OCI-LY1 (cell line): ENCODE measurements at regions not wholly inside any gene's neighbourhood (a gene's known extent, or its start where the extent isn't known, plus 50 kb on each side); places are given as distances from the start of the nearest gene placed in this dataset.

Source experiments
- H2AFZ ChIP-seq: fragments of 200-600 bp; sonication (generic), shearing (Covaris generic); 2 replicates; pipeline ENCODE4 v1.6.0; 2014; ENCODE audit warnings: antibody characterized with exemption, mild to moderate bottlenecking, low read length
- H3F3A ChIP-seq: fragments of 200-600 bp; sonication (generic), shearing (Covaris generic); 2 replicates; pipeline ENCODE4 v1.6.0; 2014; ENCODE audit warnings: mild to moderate bottlenecking, antibody characterized with exemption, low read length, moderate library complexity; ENCODE audit not compliant: insufficient read depth
- H3K27ac ChIP-seq: fragments of 200-600 bp; sonication (generic); 2 replicates; pipeline ENCODE4 v1.5.1; 2014; ENCODE audit warnings: low read length, mixed run types, mild to moderate bottlenecking, low read depth; ENCODE audit not compliant: poor library complexity, severe bottlenecking
- H3K27me3 ChIP-seq: fragments of 200-600 bp; sonication (generic); 2 replicates; pipeline ENCODE4 v1.6.0; 2014; ENCODE audit warnings: antibody characterized with exemption, mild to moderate bottlenecking, low read length, moderate library complexity; ENCODE audit not compliant: insufficient read depth
- H3K36me3 ChIP-seq: fragments of 200-600 bp; sonication (generic); 2 replicates; pipeline ENCODE4 v1.6.1; 2014; ENCODE audit warnings: mild to moderate bottlenecking, antibody characterized with exemption, low read length, moderate library complexity, mixed read lengths; ENCODE audit not compliant: insufficient read depth
- H3K4me1 ChIP-seq: fragments of 200-600 bp; sonication (generic); 2 replicates; pipeline ENCODE4 v1.5.1; 2014; ENCODE audit warnings: mild to moderate bottlenecking, low read length, moderate library complexity; ENCODE audit not compliant: insufficient read depth, severe bottlenecking
- H3K4me2 ChIP-seq: fragments of 200-600 bp; sonication (generic), shearing (Covaris generic); 2 replicates; pipeline ENCODE4 v1.6.1; 2014; ENCODE audit warnings: low read length
- H3K4me3 ChIP-seq: fragments of 200-600 bp; sonication (generic); 2 replicates; pipeline ENCODE4 v1.5.1; 2014; ENCODE audit warnings: low read length, low read depth, mild to moderate bottlenecking, mixed read lengths; ENCODE audit not compliant: poor library complexity, severe bottlenecking
- H3K79me2 ChIP-seq: fragments of 200-600 bp; shearing (Covaris generic); 2 replicates; pipeline ENCODE4 v1.6.1; 2016; ENCODE audit warnings: mixed run types, low read length, mixed read lengths; ENCODE audit not compliant: insufficient read depth
- H3K9ac ChIP-seq: fragments of 200-600 bp; sonication (generic), shearing (Covaris generic); 2 replicates; pipeline ENCODE4 v1.6.1; 2014; ENCODE audit warnings: mild to moderate bottlenecking, low read length, mixed read lengths
- H3K9me2 ChIP-seq: fragments of 200-600 bp; sonication (generic), shearing (Covaris generic); 2 replicates; pipeline ENCODE4 v1.6.1; 2014; ENCODE audit warnings: low read depth, mild to moderate bottlenecking, low read length, mixed read lengths
- H3K9me3 ChIP-seq: fragments of 200-600 bp; shearing (Covaris generic); 2 replicates; pipeline ENCODE4 v1.6.1; 2014; ENCODE audit warnings: low read length, mixed read lengths
- H4K20me1 ChIP-seq: fragments of 200-600 bp; sonication (generic), shearing (Covaris generic); 2 replicates; pipeline ENCODE4 v1.6.0; 2016; ENCODE audit warnings: mild to moderate bottlenecking, low read length; ENCODE audit not compliant: insufficient read depth
- CTCF ChIP-seq: fragments of 200-600 bp; sonication (generic), shearing (Covaris generic); IDR thresholded peaks from 2 replicates; pipeline ENCODE4 v1.5.1; 2017; ENCODE audit warnings: mild to moderate bottlenecking, antibody characterized with exemption, low read length, moderate library complexity, mixed read lengths
- EZH2 ChIP-seq: fragments of 200-600 bp; sonication (generic), shearing (Covaris generic); IDR thresholded peaks from 2 replicates; pipeline ENCODE4 v1.8.0; 2017; ENCODE audit warnings: borderline replicate concordance, mixed run types, mild to moderate bottlenecking, antibody characterized with exemption, low read length, moderate library complexity, mixed read lengths

GRCh38 chr6:164167873-164168405 is 753.4 kb downstream of the QKI start:
- Histone ChIP-seq H2AFZ (no peak overlapping the region), H3K27me3 (no peaks in the 10 kb centered on the region), H3K4me2 (no peak overlapping the region), H3K9ac (no peak overlapping the region), H4K20me1 (no peaks in the 10 kb centered on the region), H3K9me3 (no peaks in the 10 kb centered on the region), H3K4me1 (no peaks in the 10 kb centered on the region), H3F3A (no peaks in the 10 kb centered on the region), H3K9me2 (no peaks in the 10 kb centered on the region), H3K79me2 (no peaks in the 10 kb centered on the region), H3K36me3 (no peaks in the 10 kb centered on the region), H3K4me3 (no peak overlapping the region), H3K27ac (no peak overlapping the region)
- TF ChIP-seq CTCF (no peak), EZH2 (no peak)

- Histone ChIP-seq H3K36me3 (no peaks in the 10 kb centered on the region), H3K27me3 (no peaks in the 10 kb centered on the region)
These were observed 752.5 kb downstream of the QKI start for GRCh38 chr6:164166996-164167395.

GRCh38 chr6:164166515-164166914 is 752.0 kb downstream of the QKI start:
- TF ChIP-seq CTCF (no peak), EZH2 (no peak)
- Histone ChIP-seq H3K4me3 (no peak overlapping the region), H4K20me1 (no peaks in the 10 kb centered on the region), H3K9me3 (no peaks in the 10 kb centered on the region), H3K36me3 (no peaks in the 10 kb centered on the region), H3K4me1 (no peaks in the 10 kb centered on the region), H3K4me2 (no peak overlapping the region), H2AFZ (no peak overlapping the region), H3K9ac (no peak overlapping the region), H3K27ac (no peak overlapping the region), H3K9me2 (no peaks in the 10 kb centered on the region), H3K27me3 (no peaks in the 10 kb centered on the region), H3F3A (no peaks in the 10 kb centered on the region), H3K79me2 (no peaks in the 10 kb centered on the region)

More at GRCh38 chr6:164166996-164167395, 752.5 kb downstream of the QKI start:
- Histone ChIP-seq H3K4me2 (no peak overlapping the region), H3K27ac (no peak overlapping the region), H3K9me3 (no peaks in the 10 kb centered on the region), H3K79me2 (no peaks in the 10 kb centered on the region), H4K20me1 (no peaks in the 10 kb centered on the region), H3K9me2 (no peaks in the 10 kb centered on the region), H3K9ac (no peak overlapping the region), H3K4me1 (no peaks in the 10 kb centered on the region), H3K4me3 (no peak overlapping the region), H2AFZ (no peak overlapping the region), H3F3A (no peaks in the 10 kb centered on the region)
- TF ChIP-seq CTCF, result no peak
